HTERT RPE-1 (cell line): ENCODE measurements at regions not wholly inside any gene's neighbourhood (a gene's known extent, or its start where the extent isn't known, plus 50 kb on each side); places are given as distances from the start of the nearest gene placed in this dataset.
"Not testable (repeated sequence)": the region's sequence is repeated elsewhere in the genome, so short reads cannot be mapped to it uniquely, and the experiment has no call there.

ENCODE experiments used
- in situ Hi-C: fragments of 300-500 bp; cut with MboI; formaldehyde crosslinking; loops from 4 replicates; pipeline ENCODE4 v1.14.3; 2020; ENCODE audit warnings: low sequenced_read_pairs

GRCh38 chr12:93978553-93978952, 169.8 kb upstream of the PLXNC1 start:
- in situ Hi-C loops = no loop called here

- in situ Hi-C loops = no loop called here
These were observed 169.2 kb upstream of the PLXNC1 start for GRCh38 chr12:93979189-93979588.

- in situ Hi-C loops = no loop called here
These were observed 167.7 kb upstream of the PLXNC1 start for GRCh38 chr12:93980711-93981110.

GRCh38 chr12:93981411-93981810, 167.0 kb upstream of the PLXNC1 start:
- in situ Hi-C loops = no loop called here

- in situ Hi-C loops = no loop called here
These were observed 165.5 kb upstream of the PLXNC1 start for GRCh38 chr12:93982771-93983315.

GRCh38 chr12:93984005-93984404, 164.4 kb upstream of the PLXNC1 start:
- in situ Hi-C loops = no loop called here

GRCh38 chr12:93989949-93990348, 158.4 kb upstream of the PLXNC1 start:
- in situ Hi-C loops = no loop called here

- in situ Hi-C loops = no loop called here
These were observed 157.3 kb upstream of the PLXNC1 start for GRCh38 chr12:93990832-93991803.

- in situ Hi-C loops = no loop called here
These were observed 156.4 kb upstream of the PLXNC1 start for GRCh38 chr12:93991829-93992461.

- in situ Hi-C loops = no loop called here
These were observed 153.7 kb upstream of the PLXNC1 start for GRCh38 chr12:93994721-93995120.

GRCh38 chr12:93996321-93996720, 152.1 kb upstream of the PLXNC1 start:
- in situ Hi-C loops = no loop called here

- in situ Hi-C loops = no loop called here
These were observed 146.7 kb upstream of the PLXNC1 start for GRCh38 chr12:94001691-94002090.

GRCh38 chr12:94002925-94003324, 145.5 kb upstream of the PLXNC1 start:
- in situ Hi-C loops = not testable (repeated sequence)

- in situ Hi-C loops = not testable (repeated sequence)
These were observed 140.5 kb upstream of the PLXNC1 start for GRCh38 chr12:94007833-94008232.

GRCh38 chr12:94010307-94010706, 138.1 kb upstream of the PLXNC1 start:
- in situ Hi-C loops = no loop called here

- in situ Hi-C loops = no loop called here
These were observed 136.3 kb upstream of the PLXNC1 start for GRCh38 chr12:94012071-94012470.

- in situ Hi-C loops = no loop called here
These were observed 135.8 kb upstream of the PLXNC1 start for GRCh38 chr12:94012590-94012989.

GRCh38 chr12:94017247-94017646, 131.1 kb upstream of the PLXNC1 start:
- in situ Hi-C loops = not testable (repeated sequence)

GRCh38 chr12:94020335-94020734, 128.0 kb upstream of the PLXNC1 start:
- in situ Hi-C loops = no loop called here

- in situ Hi-C loops = no loop called here
These were observed 124.5 kb upstream of the PLXNC1 start for GRCh38 chr12:94023879-94024278.

- in situ Hi-C loops = no loop called here
These were observed 123.3 kb upstream of the PLXNC1 start for GRCh38 chr12:94025068-94025467.

- in situ Hi-C loops = no loop called here
These were observed 122.6 kb upstream of the PLXNC1 start for GRCh38 chr12:94025756-94026155.
